Neural cell (in vitro differentiated cells): ENCODE measurements at regions not wholly inside any gene's neighbourhood (a gene's known extent, or its start where the extent isn't known, plus 50 kb on each side); places are given as distances from the start of the nearest gene placed in this dataset.

Experiments used
- H2AFZ ChIP-seq: fragments of 200-600, 300-800 bp; sonication (generic), shearing (Covaris generic); 2 replicates; pipeline ENCODE4 v1.6.0; 2014; ENCODE audit warnings: low read depth, mild to moderate bottlenecking, antibody characterized with exemption, low read length, moderate library complexity
- H3F3A ChIP-seq: fragments of 200-600 bp; shearing (Covaris generic); 2 replicates; pipeline ENCODE4 v1.6.1; 2016; ENCODE audit warnings: mild to moderate bottlenecking, moderate library complexity, mixed read lengths, antibody characterized with exemption, low read length; ENCODE audit not compliant: insufficient read depth, poor library complexity, severe bottlenecking
- H3K27ac ChIP-seq: fragments of 200-600, 300-800 bp; sonication (generic), shearing (Covaris generic); 2 replicates; pipeline ENCODE4 v1.5.1; 2014; ENCODE audit warnings: mild to moderate bottlenecking, low read length, moderate library complexity
- H3K27me3 ChIP-seq: fragments of 300-800, 200-600 bp; sonication (generic), shearing (Covaris generic); 2 replicates; pipeline ENCODE4 v1.6.0; 2014; ENCODE audit warnings: mild to moderate bottlenecking, low read depth, low read length, moderate library complexity; ENCODE audit not compliant: insufficient read depth
- H3K36me3 ChIP-seq: fragments of 300-800, 200-600 bp; sonication (generic), shearing (Covaris generic); 2 replicates; pipeline ENCODE4 v1.5.1; 2014; ENCODE audit warnings: mild to moderate bottlenecking, antibody characterized with exemption, low read length, moderate library complexity; ENCODE audit not compliant: insufficient read depth
- H3K4me2 ChIP-seq: fragments of 300-800, 200-600 bp; sonication (generic), shearing (Covaris generic); 2 replicates; pipeline ENCODE4 v1.6.0; 2014; ENCODE audit warnings: mild to moderate bottlenecking, low read length
- H3K4me3 ChIP-seq: fragments of 300-800, 200-600 bp; sonication (generic), shearing (Covaris generic); 2 replicates; pipeline ENCODE4 v1.5.1; 2014; ENCODE audit warnings: mild to moderate bottlenecking, low read length, moderate library complexity
- H3K79me2 ChIP-seq: fragments of 200-600 bp; shearing (Covaris generic); replicated peaks from 2 replicates; pipeline ENCODE4 v1.6.0; 2014; ENCODE audit warnings: mild to moderate bottlenecking, low read length, moderate library complexity; ENCODE audit not compliant: insufficient read depth
- H3K9ac ChIP-seq: fragments of 300-800, 200-600 bp; sonication (generic), shearing (Covaris generic); 2 replicates; pipeline ENCODE4 v1.6.1; 2016; ENCODE audit warnings: mild to moderate bottlenecking, low read length, mixed read lengths
- H3K9me2 ChIP-seq: fragments of 200-600 bp; shearing (Covaris generic); 2 replicates; pipeline ENCODE4 v1.6.1; 2016; ENCODE audit warnings: mild to moderate bottlenecking, low read length, mixed read lengths; ENCODE audit not compliant: insufficient read depth
- H3K9me3 ChIP-seq: fragments of 200-600, 300-800 bp; sonication (generic), shearing (Covaris generic); 2 replicates; pipeline ENCODE4 v1.6.1; 2016; ENCODE audit warnings: mild to moderate bottlenecking, mixed run types, low read length, moderate library complexity, mixed read lengths
- H4K20me1 ChIP-seq: fragments of 200-600 bp; shearing (Covaris generic); 2 replicates; pipeline ENCODE4 v1.6.1; 2016; ENCODE audit warnings: mild to moderate bottlenecking, mixed run types; ENCODE audit not compliant: insufficient read depth
- EP300 ChIP-seq: fragments of 450-650 bp; conservative IDR thresholded peaks from 2 replicates; pipeline ENCODE4 v1.6.1; 2014; ENCODE audit warnings: antibody characterized with exemption, mild to moderate bottlenecking, moderate library complexity; ENCODE audit not compliant: poor library complexity, severe bottlenecking
- EZH2 ChIP-seq: fragments of 200-600, 300-800 bp; shearing (Covaris generic), sonication (generic); IDR thresholded peaks from 2 replicates; pipeline ENCODE4 v1.6.1; 2014; ENCODE audit warnings: antibody characterized with exemption, low read length, borderline replicate concordance, mild to moderate bottlenecking; ENCODE audit not compliant: insufficient read depth, poor library complexity, severe bottlenecking
- MXI1 ChIP-seq: fragments of 450-650 bp; conservative IDR thresholded peaks from 2 replicates; pipeline ENCODE4 v1.6.1; 2014; ENCODE audit warnings: antibody characterized with exemption, mild to moderate bottlenecking; ENCODE audit not compliant: poor library complexity, severe bottlenecking
- POLR2AphosphoS5 ChIP-seq: IDR thresholded peaks from 2 replicates; pipeline ENCODE4 v1.6.1; 2012
- RAD21 ChIP-seq: fragments of 450-650 bp; conservative IDR thresholded peaks from 2 replicates; pipeline ENCODE4 v1.6.1; 2014; ENCODE audit warnings: antibody characterized with exemption, mild to moderate bottlenecking, moderate library complexity
- SMC3 ChIP-seq: fragments of 450-650 bp; conservative IDR thresholded peaks from 2 replicates; pipeline ENCODE4 v1.6.1; 2014; ENCODE audit warnings: antibody characterized with exemption, mild to moderate bottlenecking, moderate library complexity; ENCODE audit not compliant: poor library complexity
- TAF1 ChIP-seq: IDR thresholded peaks from 2 replicates; pipeline ENCODE4 v1.6.1; 2012; ENCODE audit warnings: low read depth
- TF ChIP-seq, protein P1 (sequence below): fragments of 450-650 bp; IDR thresholded peaks from 2 replicates; pipeline ENCODE4 v1.5.1; 2014; ENCODE audit warnings: antibody characterized with exemption, mild to moderate bottlenecking, moderate library complexity; ENCODE audit not compliant: poor library complexity, severe bottlenecking
- TF ChIP-seq, protein P2 (sequence below): IDR thresholded peaks from 2 replicates; pipeline ENCODE4 v1.6.1; 2012; ENCODE audit warnings: borderline replicate concordance

DNA sequence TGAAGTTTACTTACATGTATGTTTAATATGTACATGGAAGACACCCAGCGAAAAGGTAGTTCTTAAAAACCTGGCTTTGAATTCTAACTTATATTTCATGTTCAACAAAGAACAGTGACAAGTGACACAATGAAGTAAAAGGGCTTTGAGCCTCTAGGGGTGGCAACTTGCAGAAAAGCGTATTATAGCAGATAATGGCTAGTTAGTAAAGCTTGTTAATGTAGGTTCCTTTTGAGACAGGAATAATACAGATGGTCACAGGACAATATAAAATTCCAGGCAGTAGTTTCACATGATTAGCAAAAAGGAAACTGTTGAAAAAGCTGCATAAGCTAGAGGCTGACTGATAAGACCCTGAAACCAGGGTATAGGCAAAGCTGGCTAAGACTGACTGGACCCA is 132.4 kb upstream of the FTMT start:
- TF ChIP-seq TAF1 (no peak), POLR2AphosphoS5 (no peak), RAD21 (no peak), MXI1 (no peak), SMC3 (no peak), EP300 (no peak), EZH2 (no peak)
- TF ChIP-seq, protein P1, sequence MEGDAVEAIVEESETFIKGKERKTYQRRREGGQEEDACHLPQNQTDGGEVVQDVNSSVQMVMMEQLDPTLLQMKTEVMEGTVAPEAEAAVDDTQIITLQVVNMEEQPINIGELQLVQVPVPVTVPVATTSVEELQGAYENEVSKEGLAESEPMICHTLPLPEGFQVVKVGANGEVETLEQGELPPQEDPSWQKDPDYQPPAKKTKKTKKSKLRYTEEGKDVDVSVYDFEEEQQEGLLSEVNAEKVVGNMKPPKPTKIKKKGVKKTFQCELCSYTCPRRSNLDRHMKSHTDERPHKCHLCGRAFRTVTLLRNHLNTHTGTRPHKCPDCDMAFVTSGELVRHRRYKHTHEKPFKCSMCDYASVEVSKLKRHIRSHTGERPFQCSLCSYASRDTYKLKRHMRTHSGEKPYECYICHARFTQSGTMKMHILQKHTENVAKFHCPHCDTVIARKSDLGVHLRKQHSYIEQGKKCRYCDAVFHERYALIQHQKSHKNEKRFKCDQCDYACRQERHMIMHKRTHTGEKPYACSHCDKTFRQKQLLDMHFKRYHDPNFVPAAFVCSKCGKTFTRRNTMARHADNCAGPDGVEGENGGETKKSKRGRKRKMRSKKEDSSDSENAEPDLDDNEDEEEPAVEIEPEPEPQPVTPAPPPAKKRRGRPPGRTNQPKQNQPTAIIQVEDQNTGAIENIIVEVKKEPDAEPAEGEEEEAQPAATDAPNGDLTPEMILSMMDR: no peak
- TF ChIP-seq, protein P2, sequence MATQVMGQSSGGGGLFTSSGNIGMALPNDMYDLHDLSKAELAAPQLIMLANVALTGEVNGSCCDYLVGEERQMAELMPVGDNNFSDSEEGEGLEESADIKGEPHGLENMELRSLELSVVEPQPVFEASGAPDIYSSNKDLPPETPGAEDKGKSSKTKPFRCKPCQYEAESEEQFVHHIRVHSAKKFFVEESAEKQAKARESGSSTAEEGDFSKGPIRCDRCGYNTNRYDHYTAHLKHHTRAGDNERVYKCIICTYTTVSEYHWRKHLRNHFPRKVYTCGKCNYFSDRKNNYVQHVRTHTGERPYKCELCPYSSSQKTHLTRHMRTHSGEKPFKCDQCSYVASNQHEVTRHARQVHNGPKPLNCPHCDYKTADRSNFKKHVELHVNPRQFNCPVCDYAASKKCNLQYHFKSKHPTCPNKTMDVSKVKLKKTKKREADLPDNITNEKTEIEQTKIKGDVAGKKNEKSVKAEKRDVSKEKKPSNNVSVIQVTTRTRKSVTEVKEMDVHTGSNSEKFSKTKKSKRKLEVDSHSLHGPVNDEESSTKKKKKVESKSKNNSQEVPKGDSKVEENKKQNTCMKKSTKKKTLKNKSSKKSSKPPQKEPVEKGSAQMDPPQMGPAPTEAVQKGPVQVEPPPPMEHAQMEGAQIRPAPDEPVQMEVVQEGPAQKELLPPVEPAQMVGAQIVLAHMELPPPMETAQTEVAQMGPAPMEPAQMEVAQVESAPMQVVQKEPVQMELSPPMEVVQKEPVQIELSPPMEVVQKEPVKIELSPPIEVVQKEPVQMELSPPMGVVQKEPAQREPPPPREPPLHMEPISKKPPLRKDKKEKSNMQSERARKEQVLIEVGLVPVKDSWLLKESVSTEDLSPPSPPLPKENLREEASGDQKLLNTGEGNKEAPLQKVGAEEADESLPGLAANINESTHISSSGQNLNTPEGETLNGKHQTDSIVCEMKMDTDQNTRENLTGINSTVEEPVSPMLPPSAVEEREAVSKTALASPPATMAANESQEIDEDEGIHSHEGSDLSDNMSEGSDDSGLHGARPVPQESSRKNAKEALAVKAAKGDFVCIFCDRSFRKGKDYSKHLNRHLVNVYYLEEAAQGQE: no peak
- H3K9me3 ChIP-seq: no peaks in the 10 kb centered on the region
- no peak overlapping the region for H3K4me3 ChIP-seq
- no peak overlapping the region for H3K9ac ChIP-seq
- H2AFZ ChIP-seq: no peak overlapping the region
- H3K4me2 ChIP-seq: no peak overlapping the region
- no peak overlapping the region for H3K27ac ChIP-seq
- no peaks in the 10 kb centered on the region for H3K79me2 ChIP-seq
- no peaks in the 10 kb centered on the region for H4K20me1 ChIP-seq
- H3F3A ChIP-seq: no peaks in the 10 kb centered on the region
- H3K27me3 ChIP-seq: no peaks in the 10 kb centered on the region
- H3K9me2 ChIP-seq: no peaks in the 10 kb centered on the region
- no peaks in the 10 kb centered on the region for H3K36me3 ChIP-seq

DNA sequence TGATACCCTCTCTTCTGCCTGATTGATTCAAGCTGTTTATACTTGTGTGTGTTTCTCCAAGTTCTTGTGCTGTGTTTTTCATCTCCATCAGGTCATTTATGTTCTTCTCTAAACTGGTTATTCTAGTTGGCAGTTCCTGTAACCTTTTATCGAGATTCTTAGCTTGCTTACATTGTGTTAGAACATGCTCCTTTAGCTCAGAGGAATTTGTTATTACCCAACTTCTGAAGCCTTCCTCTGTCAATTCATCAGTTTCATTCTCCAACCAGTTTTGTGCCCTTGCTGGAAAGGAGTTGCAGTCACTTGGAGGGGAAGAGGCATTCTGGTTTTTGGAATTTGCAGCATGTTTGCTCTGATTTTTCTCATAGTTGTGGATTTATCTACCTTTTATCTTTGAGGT is 126.2 kb upstream of the FTMT start:
- Histone ChIP-seq H3K27ac (no peak overlapping the region), H3K27me3 (no peaks in the 10 kb centered on the region), H3K36me3 (no peaks in the 10 kb centered on the region), H3K4me2 (no peak overlapping the region), H3K4me3 (no peak overlapping the region), H4K20me1 (no peaks in the 10 kb centered on the region), H3K79me2 (no peaks in the 10 kb centered on the region), H3K9me3 (no peaks in the 10 kb centered on the region), H3K9ac (no peak overlapping the region), H3K9me2 (no peaks in the 10 kb centered on the region), H2AFZ (no peak overlapping the region), H3F3A (no peaks in the 10 kb centered on the region)
- no peak for TF ChIP-seq MXI1
- TF ChIP-seq EZH2: no peak
- TF ChIP-seq, protein P2: no peak
- no peak for TF ChIP-seq RAD21
- TF ChIP-seq, protein P1: no peak
- TF ChIP-seq EP300: no peak
- TF ChIP-seq TAF1: no peak
- no peak for TF ChIP-seq POLR2AphosphoS5
- TF ChIP-seq SMC3: no peak
